Type B pancreatic cell (in vitro differentiated cells): ENCODE measurements at regions not wholly inside any gene's neighbourhood (a gene's known extent, or its start where the extent isn't known, plus 50 kb on each side); places are given as distances from the start of the nearest gene placed in this dataset.
"Not testable (repeated sequence)": the region's sequence is repeated elsewhere in the genome, so short reads cannot be mapped to it uniquely, and the experiment has no call there.

Source experiments
- DNase-seq: peaks from one replicate; pipeline ENCODE4 v3.0.0; 2021; ENCODE audit warnings: mixed read lengths; ENCODE audit not compliant: unreplicated experiment; ENCODE audit errors: extremely low spot score
- H3K27ac Mint-ChIP-seq: 2 replicates; pipeline ENCODE4 v1.8.0; 2021; ENCODE audit warnings: mild to moderate bottlenecking, mixed read lengths
- H3K27me3 Mint-ChIP-seq: 2 replicates; pipeline ENCODE4 v1.8.0; 2021; ENCODE audit warnings: mixed read lengths
- H3K36me3 Mint-ChIP-seq: 2 replicates; pipeline ENCODE4 v1.8.0; 2021; ENCODE audit warnings: mixed read lengths
- H3K4me1 Mint-ChIP-seq: one replicate; pipeline ENCODE4 v1.8.0; 2021; ENCODE audit warnings: mixed read lengths; ENCODE audit not compliant: unreplicated experiment
- H3K4me3 Mint-ChIP-seq: 2 replicates; pipeline ENCODE4 v1.8.0; 2021; ENCODE audit warnings: mild to moderate bottlenecking, mixed read lengths
- H3K9me3 Mint-ChIP-seq: 2 replicates; pipeline ENCODE4 v1.8.0; 2021; ENCODE audit warnings: mixed read lengths
- TF ChIP-seq, protein P1 (sequence below): fragments of 200-600 bp; sonication (generic); conservative IDR thresholded peaks from 2 replicates; pipeline ENCODE4 v1.5.0; 2021; ENCODE audit warnings: antibody characterized with exemption, mild to moderate bottlenecking

DNA sequence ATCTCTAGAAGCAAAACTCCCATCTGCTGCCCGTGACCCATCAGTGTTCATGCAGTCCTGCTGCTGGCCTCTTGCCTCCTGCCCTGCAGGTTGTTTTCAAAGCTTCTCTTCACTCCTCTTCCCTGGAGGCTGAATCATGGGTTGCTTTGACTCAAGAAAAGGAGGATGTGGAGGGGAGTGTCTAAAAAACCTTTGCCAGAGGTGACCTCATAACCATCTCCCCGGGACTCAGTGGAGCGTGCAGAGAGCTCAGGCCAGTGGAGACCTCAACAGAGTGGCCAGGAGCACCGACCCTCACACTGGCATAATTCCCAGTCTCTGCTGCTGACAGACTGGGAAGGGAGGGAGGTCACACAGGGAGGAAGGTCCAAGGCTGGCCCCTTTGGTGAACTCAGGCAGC lies 60.9 kb upstream of the ITGA11 start:
- Mint-ChIP-seq H3K4me1 (no peaks in the 10 kb centered on the region), H3K9me3 (no peaks in the 10 kb centered on the region), H3K36me3 (no peaks in the 10 kb centered on the region), H3K4me3 (no peak overlapping the region), H3K27ac (no peak overlapping the region), H3K27me3 (peaks cover 22% of the 10 kb centered on the region)
- TF ChIP-seq, protein P1, sequence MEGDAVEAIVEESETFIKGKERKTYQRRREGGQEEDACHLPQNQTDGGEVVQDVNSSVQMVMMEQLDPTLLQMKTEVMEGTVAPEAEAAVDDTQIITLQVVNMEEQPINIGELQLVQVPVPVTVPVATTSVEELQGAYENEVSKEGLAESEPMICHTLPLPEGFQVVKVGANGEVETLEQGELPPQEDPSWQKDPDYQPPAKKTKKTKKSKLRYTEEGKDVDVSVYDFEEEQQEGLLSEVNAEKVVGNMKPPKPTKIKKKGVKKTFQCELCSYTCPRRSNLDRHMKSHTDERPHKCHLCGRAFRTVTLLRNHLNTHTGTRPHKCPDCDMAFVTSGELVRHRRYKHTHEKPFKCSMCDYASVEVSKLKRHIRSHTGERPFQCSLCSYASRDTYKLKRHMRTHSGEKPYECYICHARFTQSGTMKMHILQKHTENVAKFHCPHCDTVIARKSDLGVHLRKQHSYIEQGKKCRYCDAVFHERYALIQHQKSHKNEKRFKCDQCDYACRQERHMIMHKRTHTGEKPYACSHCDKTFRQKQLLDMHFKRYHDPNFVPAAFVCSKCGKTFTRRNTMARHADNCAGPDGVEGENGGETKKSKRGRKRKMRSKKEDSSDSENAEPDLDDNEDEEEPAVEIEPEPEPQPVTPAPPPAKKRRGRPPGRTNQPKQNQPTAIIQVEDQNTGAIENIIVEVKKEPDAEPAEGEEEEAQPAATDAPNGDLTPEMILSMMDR: no peak
- DNase-seq: peak; percentile 40

DNA sequence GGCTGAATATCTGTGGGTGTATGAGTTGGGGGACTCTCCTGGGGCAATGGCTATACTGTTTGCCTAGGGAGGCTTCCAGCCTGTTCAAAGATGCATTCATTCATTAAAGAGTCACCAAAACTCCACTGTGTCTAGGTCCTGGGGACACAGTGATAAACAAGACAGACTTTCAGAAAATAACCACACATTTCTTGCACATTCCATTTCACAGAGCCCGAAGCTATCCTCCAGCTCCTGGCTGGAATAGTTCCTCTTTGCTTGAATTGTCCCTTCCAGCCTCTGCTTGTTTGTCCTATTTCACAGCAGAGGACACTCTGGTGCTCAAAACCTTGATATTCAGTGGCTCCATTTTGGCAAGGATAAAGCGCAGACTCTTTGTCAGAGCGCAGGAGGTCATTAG lies 61.7 kb upstream of the ITGA11 start:
- no peaks in the 10 kb centered on the region for H3K4me1 Mint-ChIP-seq
- no peaks in the 10 kb centered on the region for H3K36me3 Mint-ChIP-seq
- no peak overlapping the region for H3K27ac Mint-ChIP-seq
- peak; percentile 15 for DNase-seq
- H3K4me3 Mint-ChIP-seq: no peak overlapping the region
- TF ChIP-seq, protein P1: no peak
- no peaks in the 10 kb centered on the region for H3K9me3 Mint-ChIP-seq
- peaks cover 18% of the 10 kb centered on the region for H3K27me3 Mint-ChIP-seq

DNA sequence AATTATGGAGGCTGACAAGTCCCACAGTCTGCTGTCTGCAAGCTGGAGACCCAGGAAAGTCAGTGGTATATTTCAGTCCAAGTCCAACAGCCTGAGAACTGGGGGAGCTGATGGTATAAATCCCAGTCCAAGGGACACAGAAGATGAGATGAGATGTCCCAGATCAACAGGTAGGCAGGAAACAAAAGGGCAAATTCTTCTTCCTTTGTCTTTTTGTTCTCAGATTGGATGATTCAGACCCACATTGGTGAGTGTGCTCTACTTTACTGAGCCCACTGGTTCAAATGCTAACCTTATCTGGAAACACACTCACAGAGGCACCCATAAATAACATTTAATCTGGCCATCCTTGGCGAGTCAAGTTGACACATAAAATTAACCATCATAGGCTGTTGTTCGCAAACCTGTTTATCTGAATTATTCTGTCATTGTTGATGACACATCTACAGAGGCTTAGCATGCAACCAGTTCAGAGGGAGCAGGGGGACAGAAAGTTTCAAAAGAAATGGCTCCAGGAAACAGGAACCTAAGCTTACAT lies 62.7 kb upstream of the ITGA11 start:
- Mint-ChIP-seq H3K4me1 (no peaks in the 10 kb centered on the region), H3K27me3 (peaks cover 15% of the 10 kb centered on the region), H3K4me3 (no peak overlapping the region), H3K9me3 (no peaks in the 10 kb centered on the region), H3K36me3 (no peaks in the 10 kb centered on the region), H3K27ac (no peak overlapping the region)
- peak; percentile 25 for DNase-seq
- TF ChIP-seq, protein P1: no peak

DNA sequence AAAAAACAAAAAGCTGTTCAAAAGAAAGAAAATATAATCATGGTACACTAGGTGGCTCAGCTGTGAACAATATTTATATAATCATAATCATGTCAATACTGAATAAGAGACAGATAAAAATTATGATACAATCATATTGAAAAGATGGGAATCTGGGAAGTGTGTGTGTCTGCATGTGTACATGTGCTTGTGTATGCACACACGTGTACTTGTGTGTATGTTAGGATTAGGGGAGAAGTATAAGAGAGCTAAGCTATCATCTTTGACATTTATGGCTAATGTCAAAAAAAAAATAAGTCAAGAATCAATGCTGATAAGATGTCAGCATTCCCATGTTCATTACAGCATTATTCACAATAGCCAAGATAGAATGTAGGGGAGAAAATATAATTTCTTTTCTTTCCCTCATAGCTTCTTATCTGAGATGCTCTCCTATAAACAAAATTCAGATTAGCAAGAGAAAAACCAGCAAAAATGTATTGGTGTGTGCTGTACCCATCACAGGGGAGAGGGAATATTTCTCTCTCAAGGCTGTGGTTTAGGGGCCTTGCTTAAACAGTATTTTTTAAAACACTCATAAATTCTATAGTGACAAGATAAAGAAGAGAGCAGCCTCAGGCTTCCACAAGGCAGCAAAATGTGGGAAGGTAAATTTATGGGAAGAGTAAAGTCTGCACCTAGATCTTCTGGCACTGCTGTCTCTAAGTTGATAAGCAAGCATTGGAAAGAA lies 63.4 kb upstream of the ITGA11 start:
- Mint-ChIP-seq H3K36me3 (no peaks in the 10 kb centered on the region), H3K27ac (no peak overlapping the region), H3K4me1 (no peaks in the 10 kb centered on the region), H3K4me3 (no peak overlapping the region), H3K27me3 (peaks cover 15% of the 10 kb centered on the region), H3K9me3 (no peaks in the 10 kb centered on the region)
- TF ChIP-seq, protein P1: no peak
- no peak for DNase-seq

DNA sequence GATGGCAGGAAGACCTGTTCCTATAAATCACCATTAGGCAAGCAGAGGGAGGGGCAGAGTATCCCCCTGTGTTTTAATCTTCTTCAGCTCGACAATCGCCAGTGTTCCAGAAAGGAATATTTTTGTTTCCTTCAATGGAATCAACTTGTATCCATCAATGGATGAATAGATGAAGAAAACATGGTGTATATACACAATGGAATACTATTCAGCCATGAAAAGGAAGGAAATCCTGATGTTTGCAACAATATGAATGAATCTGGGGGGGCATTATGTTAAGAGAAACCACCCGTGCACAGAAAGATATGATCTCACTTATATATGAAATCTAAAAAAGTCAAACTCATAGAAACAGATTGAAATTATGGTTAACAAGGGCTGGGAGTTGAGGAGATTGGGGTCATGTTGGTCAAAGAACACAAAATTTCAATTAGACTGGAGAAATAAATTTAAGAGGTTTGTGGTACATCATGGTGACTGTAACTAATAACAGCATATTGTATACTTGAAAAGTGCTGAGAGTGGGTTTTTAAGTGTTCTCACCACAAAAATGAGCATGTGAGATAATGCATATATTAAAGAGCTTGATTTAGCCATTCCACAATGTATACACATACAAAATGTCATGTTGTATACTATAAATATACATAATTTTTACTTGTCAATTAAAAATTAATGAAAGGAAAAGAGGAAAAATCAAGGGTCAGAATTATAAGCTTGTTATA lies 64.2 kb upstream of the ITGA11 start:
- H3K4me3 Mint-ChIP-seq: no peak overlapping the region
- H3K36me3 Mint-ChIP-seq: no peaks in the 10 kb centered on the region
- no peak for DNase-seq
- no peaks in the 10 kb centered on the region for H3K4me1 Mint-ChIP-seq
- no peak overlapping the region for H3K27ac Mint-ChIP-seq
- H3K27me3 Mint-ChIP-seq: peaks cover 13% of the 10 kb centered on the region
- no peaks in the 10 kb centered on the region for H3K9me3 Mint-ChIP-seq
- TF ChIP-seq, protein P1: no peak

DNA sequence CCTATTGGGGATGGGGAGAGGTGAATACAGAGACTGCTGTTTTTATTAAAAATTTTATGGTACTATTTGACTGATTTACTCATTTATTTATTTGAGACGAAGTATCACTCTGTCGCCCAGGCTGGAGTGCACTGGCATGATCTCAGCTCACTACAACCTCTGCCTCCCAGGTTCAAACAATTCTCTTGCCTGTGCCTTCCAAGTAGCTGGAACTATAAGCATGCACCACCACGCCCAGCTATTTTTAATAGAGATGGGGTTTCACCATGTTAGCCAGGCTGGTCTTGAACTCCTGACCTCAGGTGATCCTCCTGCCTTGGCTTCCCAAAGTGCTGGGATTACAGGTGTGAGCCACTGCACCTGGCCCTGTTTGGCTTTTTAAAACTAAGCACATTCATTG lies 64.8 kb upstream of the ITGA11 start:
- H3K27ac Mint-ChIP-seq, H3K27me3 Mint-ChIP-seq, H3K36me3 Mint-ChIP-seq, H3K4me1 Mint-ChIP-seq, DNase-seq, H3K4me3 Mint-ChIP-seq, H3K9me3 Mint-ChIP-seq: not testable (repeated sequence)
